Mucosa of gallbladder (tissue), 1 donor: ENCODE measurements at regions not wholly inside any gene's neighbourhood (a gene's known extent, or its start where the extent isn't known, plus 50 kb on each side); places are given as distances from the start of the nearest gene placed in this dataset.

Experiments used
- DNase-seq: peaks from one replicate; pipeline ENCODE4 v3.0.0-alpha.2; 2020; ENCODE audit warnings: low spot score
- donor health status: DM: no; HTN: no; CAD: no.

GRCh38 chr9:2448193-2448738 lies 173.3 kb upstream of the VLDLR start:
- no peak for DNase-seq

GRCh38 chr9:2453106-2453505 lies 168.5 kb upstream of the VLDLR start:
- DNase-seq = no peak

GRCh38 chr9:2453701-2454100 lies 167.9 kb upstream of the VLDLR start:
- no peak for DNase-seq

GRCh38 chr9:2459756-2460155 lies 161.8 kb upstream of the VLDLR start:
- no peak for DNase-seq

GRCh38 chr9:2461892-2462291 lies 159.7 kb upstream of the VLDLR start:
- no peak for DNase-seq

GRCh38 chr9:2464624-2465023 lies 157.0 kb upstream of the VLDLR start:
- no peak for DNase-seq

GRCh38 chr9:2465516-2465915 lies 156.1 kb upstream of the VLDLR start:
- no peak for DNase-seq

- DNase-seq = peak; percentile 32
Measured at GRCh38 chr9:2465921-2466460, 155.6 kb upstream of the VLDLR start.

- DNase-seq = no peak
Measured at GRCh38 chr9:2466703-2467102, 154.9 kb upstream of the VLDLR start.

- DNase-seq = peak; percentile 13
Measured at GRCh38 chr9:2469681-2470221, 151.8 kb upstream of the VLDLR start.

GRCh38 chr9:2473681-2474080 lies 147.9 kb upstream of the VLDLR start:
- no peak for DNase-seq

- DNase-seq = no peak
Measured at GRCh38 chr9:2477755-2478154, 143.8 kb upstream of the VLDLR start.

GRCh38 chr9:2478421-2478820 lies 143.2 kb upstream of the VLDLR start:
- no peak for DNase-seq

- DNase-seq = no peak
Measured at GRCh38 chr9:2479056-2479565, 142.5 kb upstream of the VLDLR start.

- DNase-seq = no peak
Measured at GRCh38 chr9:2480255-2480837, 141.2 kb upstream of the VLDLR start.

GRCh38 chr9:2481216-2481615 lies 140.4 kb upstream of the VLDLR start:
- no peak for DNase-seq

GRCh38 chr9:2486988-2487387 lies 134.6 kb upstream of the VLDLR start:
- no peak for DNase-seq

- DNase-seq = no peak
Measured at GRCh38 chr9:2489838-2490314, 131.7 kb upstream of the VLDLR start.

- no peak for DNase-seq
Measured at GRCh38 chr9:2492161-2492560, 129.4 kb upstream of the VLDLR start.

GRCh38 chr9:2493109-2493508 lies 128.5 kb upstream of the VLDLR start:
- DNase-seq = peak; percentile 21

- no peak for DNase-seq
Measured at GRCh38 chr9:2493529-2493928, 128.1 kb upstream of the VLDLR start.

GRCh38 chr9:2494562-2494961 lies 127.0 kb upstream of the VLDLR start:
- no peak for DNase-seq
